SJSA1 (cell line): ENCODE measurements at regions not wholly inside any gene's neighbourhood (a gene's known extent, or its start where the extent isn't known, plus 50 kb on each side); places are given as distances from the start of the nearest gene placed in this dataset.

ENCODE experiments used
- DNase-seq, 2 experiments: peaks; one replicate each; pipeline ENCODE4 v3.0.0-alpha.2; 2015 to 2020; ENCODE audit warnings: low spot score in 2 of 2, low read depth in 1 of 2
- H3K27ac ChIP-seq: fragments of 250-450 bp; sonication (Bioruptor Pico); 2 replicates; pipeline ENCODE4 v1.5.1; 2020; ENCODE audit warnings: mild to moderate bottlenecking, moderate library complexity
- H3K27me3 ChIP-seq: fragments of 250-450 bp; sonication (Bioruptor Pico); replicated peaks from 2 replicates; pipeline ENCODE4 v1.5.1; 2020; ENCODE audit warnings: mild to moderate bottlenecking, moderate library complexity
- H3K36me3 ChIP-seq: fragments of 250-450 bp; sonication (Bioruptor Pico); 2 replicates; pipeline ENCODE4 v1.5.1; 2020; ENCODE audit warnings: mild to moderate bottlenecking
- H3K4me1 ChIP-seq: fragments of 250-450 bp; sonication (Bioruptor Pico); replicated peaks from 2 replicates; pipeline ENCODE4 v1.6.1; 2021; ENCODE audit warnings: mild to moderate bottlenecking
- H3K4me3 ChIP-seq: fragments of 250-450 bp; sonication (Bioruptor Pico); 2 replicates; pipeline ENCODE4 v1.5.1; 2020; ENCODE audit warnings: mild to moderate bottlenecking
- H3K9me3 ChIP-seq: fragments of 250-450 bp; sonication (Bioruptor Pico); replicated peaks from 2 replicates; pipeline ENCODE4 v1.5.1; 2020; ENCODE audit warnings: mild to moderate bottlenecking

DNA sequence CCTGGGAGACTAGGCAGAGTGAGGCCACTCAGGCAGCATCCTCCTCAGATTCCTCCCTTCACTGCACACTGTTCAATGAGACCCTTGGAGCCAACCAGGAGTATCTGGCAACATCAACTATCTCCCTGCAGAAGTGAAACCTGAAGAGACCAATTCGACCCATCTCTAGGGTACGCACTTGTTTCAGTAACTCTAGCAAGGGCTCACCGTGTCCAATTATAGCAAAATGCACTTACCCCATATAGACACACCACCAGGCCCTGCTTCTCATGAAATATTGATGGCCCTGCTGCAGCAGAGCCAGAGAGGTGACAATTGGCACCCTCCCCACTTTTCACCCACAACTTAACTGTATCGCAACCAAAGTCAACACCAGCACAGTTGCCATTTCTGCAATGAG is 196.1 kb upstream of the IGF1R start:
- DNase-seq, result no peak
- no peak overlapping the region for H3K4me3 ChIP-seq
- no peak overlapping the region for H3K27ac ChIP-seq
- H3K4me1 ChIP-seq, result no peaks in the 10 kb centered on the region
- H3K27me3 ChIP-seq, result peaks cover 13% of the 10 kb centered on the region; the same call in 1 of the 2 replicates
- no peaks in the 10 kb centered on the region for H3K36me3 ChIP-seq
- H3K9me3 ChIP-seq, result no peaks in the 10 kb centered on the region

DNA sequence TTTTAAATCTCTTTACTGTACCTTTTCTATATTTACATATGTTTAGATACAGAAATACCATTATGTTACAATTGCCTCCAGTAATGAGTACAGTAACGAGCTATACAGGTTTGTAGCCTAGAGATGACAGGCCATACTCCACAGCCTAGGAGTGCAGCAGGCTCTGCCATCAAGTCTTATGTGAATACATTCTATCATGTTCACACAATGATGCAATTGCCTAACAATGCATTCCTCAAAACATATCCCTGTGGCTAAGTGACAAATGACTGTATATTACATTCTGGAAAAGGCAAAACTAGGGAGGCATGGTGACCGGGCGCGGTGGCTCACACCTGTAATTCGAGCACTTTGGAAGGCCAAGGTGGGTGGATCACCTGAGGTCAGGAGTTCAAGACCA is 192.4 kb upstream of the IGF1R start:
- Histone ChIP-seq H3K27ac (no peak overlapping the region), H3K36me3 (no peaks in the 10 kb centered on the region), H3K4me3 (no peak overlapping the region), H3K4me1 (no peaks in the 10 kb centered on the region), H3K27me3 (no peaks in the 10 kb centered on the region), H3K9me3 (no peaks in the 10 kb centered on the region)
- no peak for DNase-seq

DNA sequence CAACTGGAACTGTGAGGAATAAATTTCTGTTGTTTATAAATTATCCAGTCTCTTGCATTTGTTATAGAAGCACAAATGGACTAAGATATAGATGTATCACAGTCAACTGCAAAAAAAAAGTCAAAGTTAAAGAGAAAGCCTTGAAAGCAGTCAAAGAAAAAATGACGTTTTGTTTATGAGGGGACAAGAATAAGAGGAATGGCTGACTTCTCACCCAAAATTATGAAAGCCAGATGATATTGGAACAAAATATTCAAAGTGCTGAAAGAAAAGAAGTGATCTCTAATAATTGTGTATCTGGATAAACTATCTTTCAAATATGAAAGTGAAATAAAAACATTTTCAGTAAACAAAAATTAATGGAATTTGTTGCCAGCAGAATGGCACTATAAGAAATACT is 171.8 kb upstream of the IGF1R start:
- DNase-seq, result no peak
- Histone ChIP-seq H3K36me3 (no peaks in the 10 kb centered on the region), H3K27me3 (no peaks in the 10 kb centered on the region), H3K9me3 (0 out of 2 replicates have a peak, but pooled peaks cover 2% of the 10 kb centered on the region), H3K27ac (no peak overlapping the region), H3K4me1 (no peaks in the 10 kb centered on the region), H3K4me3 (no peak overlapping the region)

DNA sequence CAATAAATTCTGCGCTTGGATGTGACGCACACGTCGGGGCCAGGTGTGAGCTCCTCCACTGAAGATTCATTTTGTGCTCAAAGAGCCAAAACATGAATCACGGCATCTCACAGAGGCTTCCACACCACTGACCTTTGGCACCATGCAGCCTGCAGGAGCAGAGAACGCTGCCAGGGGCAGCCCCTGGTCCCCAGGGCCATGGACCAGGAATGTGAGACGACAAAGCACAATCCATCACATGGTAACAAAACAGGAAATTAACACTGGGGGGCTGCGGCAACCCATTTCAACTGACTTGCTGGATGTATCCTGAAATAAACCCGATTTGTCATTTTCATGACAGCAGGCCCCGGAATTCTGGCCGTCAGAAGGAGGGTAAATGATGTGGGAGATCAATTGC is 167.5 kb upstream of the IGF1R start:
- Histone ChIP-seq H3K27ac (no peak overlapping the region), H3K36me3 (no peaks in the 10 kb centered on the region), H3K27me3 (no peaks in the 10 kb centered on the region), H3K4me3 (no peak overlapping the region), H3K4me1 (no peaks in the 10 kb centered on the region), H3K9me3 (no peaks in the 10 kb centered on the region)
- no peak for DNase-seq

DNA sequence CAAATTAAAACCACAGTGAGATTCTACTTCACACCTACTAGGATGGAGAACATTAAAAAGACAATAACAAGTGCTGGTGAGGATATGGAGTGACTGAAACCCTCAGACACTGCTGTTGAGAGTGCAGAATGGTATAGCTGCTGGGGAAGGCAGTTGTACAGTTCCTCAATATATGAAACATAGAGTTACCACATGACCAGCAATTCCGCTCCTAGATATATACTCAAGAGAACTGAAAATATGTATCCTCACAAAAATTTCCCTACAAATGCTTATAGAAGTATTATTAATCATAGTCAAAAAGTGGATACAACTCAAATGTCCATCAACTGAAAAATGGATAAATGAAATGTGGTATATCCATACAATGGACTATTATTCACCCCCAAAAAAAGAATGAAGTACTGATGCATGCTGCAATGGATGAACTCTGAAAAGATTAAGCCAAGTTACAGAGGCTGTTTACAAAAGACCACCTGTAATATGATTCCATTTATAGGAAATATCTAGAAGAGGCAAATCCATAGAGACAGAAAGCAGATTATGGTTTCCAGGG is 164.7 kb upstream of the IGF1R start:
- no peaks in the 10 kb centered on the region for H3K36me3 ChIP-seq
- no peaks in the 10 kb centered on the region for H3K9me3 ChIP-seq
- DNase-seq, result no peak
- H3K4me3 ChIP-seq, result no peak overlapping the region
- no peaks in the 10 kb centered on the region for H3K27me3 ChIP-seq
- H3K4me1 ChIP-seq, result no peaks in the 10 kb centered on the region
- H3K27ac ChIP-seq, result no peak overlapping the region

DNA sequence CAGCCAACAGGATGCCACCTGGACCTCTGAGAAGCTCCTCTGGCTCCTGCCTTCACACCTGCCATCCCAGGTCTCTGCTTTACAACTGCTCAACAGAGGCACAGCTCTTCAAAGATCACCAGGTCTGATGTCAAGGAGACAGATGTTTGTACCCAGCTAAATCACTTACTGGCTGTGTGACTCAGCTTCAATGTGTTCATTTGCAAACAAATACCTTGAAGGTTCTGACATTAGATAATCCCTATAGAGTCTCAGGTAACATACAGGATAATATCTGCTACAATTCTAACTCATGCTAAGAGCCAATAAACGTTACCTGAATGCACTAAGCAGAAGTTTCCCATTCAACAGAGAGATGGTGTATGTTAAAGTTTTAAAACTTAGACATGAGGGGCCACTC is 163.4 kb upstream of the IGF1R start:
- Histone ChIP-seq H3K4me3 (no peak overlapping the region), H3K27me3 (no peaks in the 10 kb centered on the region), H3K9me3 (no peaks in the 10 kb centered on the region), H3K36me3 (no peaks in the 10 kb centered on the region), H3K27ac (no peak overlapping the region), H3K4me1 (no peaks in the 10 kb centered on the region)
- no peak for DNase-seq

DNA sequence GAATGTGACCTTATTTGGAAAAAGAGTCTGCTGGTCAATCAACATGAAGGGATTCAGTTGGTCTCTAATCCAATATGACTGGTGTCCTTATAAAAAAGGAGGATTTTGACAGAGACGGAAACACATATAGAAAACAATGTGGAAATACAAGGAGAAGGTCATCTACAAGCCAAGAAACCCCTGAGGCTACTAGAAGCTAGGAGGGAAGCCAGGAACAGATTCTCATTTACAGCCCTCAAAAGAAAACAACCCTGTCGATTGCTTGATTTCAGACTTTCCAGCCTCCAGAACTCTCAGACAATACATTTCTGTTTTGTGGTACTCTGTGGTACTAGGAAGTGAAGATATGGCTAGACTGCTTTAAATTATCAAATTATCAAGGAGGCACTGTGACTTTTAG is 162.9 kb upstream of the IGF1R start:
- no peak for DNase-seq
- Histone ChIP-seq H3K27ac (no peak overlapping the region), H3K4me3 (no peak overlapping the region), H3K27me3 (no peaks in the 10 kb centered on the region), H3K9me3 (no peaks in the 10 kb centered on the region), H3K4me1 (no peaks in the 10 kb centered on the region), H3K36me3 (no peaks in the 10 kb centered on the region)

DNA sequence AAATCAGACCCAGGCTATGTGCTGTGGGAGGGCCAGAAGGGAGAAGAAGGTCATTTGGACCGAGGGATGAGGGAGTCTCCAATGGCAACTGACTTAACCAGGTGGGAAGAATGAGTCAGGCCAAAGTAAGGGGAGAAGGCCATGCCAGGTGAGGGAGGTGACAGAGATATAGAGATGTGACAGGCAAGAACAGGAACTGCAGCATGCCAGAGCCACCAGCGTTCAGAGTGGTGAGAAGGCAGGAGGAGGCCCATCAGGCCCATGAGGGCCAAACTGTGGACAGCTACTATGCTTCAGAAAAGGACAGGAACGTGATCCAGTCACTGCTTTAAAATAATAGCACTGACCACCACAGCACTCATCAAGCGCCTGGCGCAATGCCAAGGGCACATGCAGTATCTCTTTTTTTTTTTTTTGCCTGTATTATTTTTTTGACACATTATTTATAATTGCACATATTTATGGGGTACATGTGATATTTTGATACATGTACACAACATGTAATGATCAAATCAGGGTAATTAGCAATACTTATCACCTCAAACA is 154.3 kb upstream of the IGF1R start:
- Histone ChIP-seq H3K9me3 (no peaks in the 10 kb centered on the region), H3K36me3 (no peaks in the 10 kb centered on the region), H3K27me3 (0 out of 2 replicates have a peak, but pooled peaks cover 2% of the 10 kb centered on the region), H3K27ac (no peak overlapping the region), H3K4me3 (no peak overlapping the region), H3K4me1 (no peaks in the 10 kb centered on the region)
- DNase-seq, result no peak

DNA sequence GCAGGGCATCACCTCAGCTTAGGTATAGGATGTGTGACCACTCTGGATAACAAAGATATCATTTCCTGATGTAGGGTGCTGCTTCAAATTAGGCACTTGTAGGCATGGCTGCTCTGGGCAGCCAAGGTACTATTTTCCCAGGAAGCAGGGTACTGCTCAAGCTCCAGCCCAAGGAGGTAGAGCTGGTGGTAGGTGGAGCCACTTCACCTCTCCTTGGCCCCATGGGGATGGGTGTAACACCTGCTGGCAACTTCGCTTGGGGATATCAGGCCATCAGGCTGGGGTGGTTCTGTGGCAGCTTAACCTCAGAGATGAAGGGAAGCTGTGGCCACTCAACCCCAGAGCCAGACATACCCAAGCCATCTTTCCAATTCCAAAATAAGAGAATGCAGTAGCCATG is 147.1 kb upstream of the IGF1R start:
- Histone ChIP-seq H3K9me3 (no peaks in the 10 kb centered on the region), H3K27me3 (0 out of 2 replicates have a peak, but pooled peaks cover 2% of the 10 kb centered on the region), H3K27ac (no peak overlapping the region), H3K36me3 (no peaks in the 10 kb centered on the region), H3K4me3 (no peak overlapping the region), H3K4me1 (no peaks in the 10 kb centered on the region)
- peak in 1 of 2 experiments; percentile 25 for DNase-seq

DNA sequence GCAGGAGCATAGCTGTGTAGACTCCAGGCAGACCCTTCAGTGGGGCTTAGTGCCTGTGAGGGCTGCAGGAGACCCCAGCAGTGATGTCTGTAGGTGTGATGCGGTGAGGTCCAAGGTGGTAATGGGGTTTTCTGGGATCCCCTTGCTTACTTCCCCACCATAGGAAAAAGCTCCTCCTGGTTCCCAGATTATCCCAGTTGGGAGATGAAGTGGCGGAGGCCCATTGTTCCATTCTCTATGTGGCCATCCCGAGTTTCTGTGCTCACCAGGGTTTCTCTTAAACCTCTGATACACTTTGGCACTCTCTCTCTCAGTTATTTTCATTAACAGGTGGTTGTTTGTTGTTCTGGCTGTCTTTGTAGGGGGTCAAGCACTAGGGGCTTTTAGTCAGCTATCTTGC is 146.7 kb upstream of the IGF1R start:
- Histone ChIP-seq H3K27ac (no peak overlapping the region), H3K4me1 (no peaks in the 10 kb centered on the region), H3K4me3 (no peak overlapping the region), H3K9me3 (no peaks in the 10 kb centered on the region), H3K36me3 (no peaks in the 10 kb centered on the region), H3K27me3 (no peaks in the 10 kb centered on the region)
- DNase-seq, result no peak

DNA sequence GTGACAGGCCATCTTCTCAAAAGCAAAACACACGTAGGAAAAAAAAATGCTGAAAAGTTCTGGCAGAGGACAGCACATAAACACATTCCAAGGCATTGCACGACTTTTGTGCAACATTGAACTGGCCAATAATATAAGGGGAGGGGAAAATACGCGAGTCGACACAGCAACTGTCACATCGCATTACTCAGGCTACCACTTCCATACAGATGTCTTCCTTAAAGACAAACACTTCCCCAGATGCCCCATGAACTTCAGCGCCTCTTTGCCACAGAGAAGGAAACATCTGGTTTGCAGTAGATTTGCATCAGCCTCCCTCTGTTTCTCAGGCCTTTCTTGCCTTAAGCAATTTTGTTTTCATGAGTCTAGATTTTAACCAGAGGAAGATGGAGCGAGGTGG is 144.4 kb upstream of the IGF1R start:
- H3K27ac ChIP-seq, result no peak overlapping the region
- no peaks in the 10 kb centered on the region for H3K9me3 ChIP-seq
- H3K4me1 ChIP-seq, result no peaks in the 10 kb centered on the region
- no peaks in the 10 kb centered on the region for H3K36me3 ChIP-seq
- peak in 1 of 2 experiments; percentile 22 for DNase-seq
- no peak overlapping the region for H3K4me3 ChIP-seq
- H3K27me3 ChIP-seq, result no peaks in the 10 kb centered on the region; the same call in 1 of the 2 replicates

DNA sequence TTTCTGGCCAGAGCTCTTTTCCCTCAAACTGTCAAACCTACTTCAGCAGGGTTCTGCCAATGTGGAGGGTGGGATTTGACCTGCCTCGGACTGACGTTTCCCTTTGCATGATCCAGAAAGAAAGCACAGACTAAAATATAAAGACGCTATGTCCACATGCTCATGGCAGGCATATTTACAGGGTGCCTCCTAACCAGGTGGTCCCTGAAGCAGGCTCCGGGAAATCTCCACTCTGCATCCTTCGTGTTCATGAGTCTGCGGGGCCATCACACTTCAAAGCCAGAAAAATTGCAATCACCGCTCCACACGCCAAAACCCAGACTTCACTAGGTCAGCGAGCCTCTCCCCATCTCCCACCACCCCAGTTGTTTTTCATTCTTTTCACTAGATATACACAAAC is 143.3 kb upstream of the IGF1R start:
- Histone ChIP-seq H3K4me1 (no peaks in the 10 kb centered on the region), H3K27ac (no peak overlapping the region), H3K36me3 (no peaks in the 10 kb centered on the region), H3K27me3 (no peaks in the 10 kb centered on the region; the same call in 1 of the 2 replicates), H3K9me3 (no peaks in the 10 kb centered on the region), H3K4me3 (no peak overlapping the region)
- DNase-seq, result no peak

DNA sequence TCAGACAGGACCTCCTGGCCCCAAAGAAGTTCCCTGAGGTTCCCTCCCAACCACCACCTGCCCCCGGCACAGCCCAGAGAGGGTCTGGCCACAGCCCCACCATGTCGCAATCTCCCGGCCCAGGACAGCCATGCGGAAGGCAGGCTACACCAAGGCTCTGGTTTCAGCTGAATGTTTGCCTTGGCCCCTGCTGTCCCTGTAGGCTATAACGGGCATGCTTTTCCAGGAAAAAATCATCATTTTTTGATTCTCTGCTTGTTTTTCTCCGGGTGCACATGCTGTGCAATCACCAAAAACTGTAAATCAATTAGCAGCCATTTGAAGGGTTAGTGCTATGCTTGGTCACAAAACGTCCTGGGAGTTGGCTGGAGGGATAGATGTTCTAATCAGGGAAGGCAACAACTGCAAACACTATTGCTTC is 142.7 kb upstream of the IGF1R start:
- H3K27ac ChIP-seq, result no peak overlapping the region

DNA sequence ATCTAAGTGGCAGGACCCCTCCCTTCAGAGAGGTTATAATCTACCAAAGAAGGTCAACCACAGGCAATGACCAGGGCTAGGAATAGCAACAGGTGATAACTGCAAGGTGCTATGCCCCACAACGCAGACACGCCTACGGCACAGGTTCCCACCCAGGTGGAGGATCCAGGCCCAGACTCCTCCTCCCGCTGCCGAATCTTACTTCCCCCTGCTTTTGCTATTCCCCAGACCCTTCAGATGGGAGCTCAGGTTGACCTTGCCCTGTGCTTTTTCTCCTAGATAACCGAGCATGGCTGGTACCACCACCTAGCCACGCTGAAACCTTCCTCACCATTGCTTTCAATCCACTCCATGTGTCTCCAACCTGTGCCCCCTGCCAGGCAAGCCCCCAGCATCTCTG is 142.2 kb upstream of the IGF1R start:
- no peak for DNase-seq
- no peaks in the 10 kb centered on the region for H3K9me3 ChIP-seq
- peaks cover 7% of the 10 kb centered on the region; the same call in 1 of the 2 replicates for H3K27me3 ChIP-seq
- no peaks in the 10 kb centered on the region for H3K4me1 ChIP-seq
- H3K4me3 ChIP-seq, result no peak overlapping the region
- no peak overlapping the region for H3K27ac ChIP-seq
- H3K36me3 ChIP-seq, result no peaks in the 10 kb centered on the region

More for the DNA sequence above, 142.7 kb upstream of the IGF1R start:
- Histone ChIP-seq H3K36me3 (no peaks in the 10 kb centered on the region), H3K9me3 (no peaks in the 10 kb centered on the region), H3K4me1 (no peaks in the 10 kb centered on the region), H3K27me3 (peaks cover 6% of the 10 kb centered on the region; the same call in 1 of the 2 replicates), H3K4me3 (no peak overlapping the region)
- no peak for DNase-seq

DNA sequence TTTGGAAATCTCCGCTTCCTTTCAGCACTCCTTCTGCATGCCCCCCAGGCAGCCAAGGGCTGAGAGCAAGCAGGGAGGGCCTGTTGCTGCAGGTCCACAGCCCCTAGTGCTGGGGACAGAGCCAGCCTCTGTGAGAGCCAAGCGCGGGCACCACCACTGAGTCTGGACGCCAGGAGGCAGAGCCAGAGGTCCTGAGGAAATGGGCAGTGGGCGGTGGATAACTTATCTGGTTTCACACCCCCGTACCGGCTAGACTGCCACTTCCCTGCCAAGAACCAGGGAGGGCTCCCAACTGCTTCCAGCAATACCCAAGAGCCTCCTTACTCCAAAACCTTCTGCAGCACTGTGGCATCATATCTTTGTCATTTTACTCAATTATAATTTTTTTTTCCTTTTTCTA is 141.6 kb upstream of the IGF1R start:
- H3K4me3 ChIP-seq, result no peak overlapping the region
- H3K27me3 ChIP-seq, result peaks cover 7% of the 10 kb centered on the region; the same call in 1 of the 2 replicates
- no peak overlapping the region for H3K27ac ChIP-seq
- H3K9me3 ChIP-seq, result no peaks in the 10 kb centered on the region
- H3K36me3 ChIP-seq, result no peaks in the 10 kb centered on the region
- H3K4me1 ChIP-seq, result no peaks in the 10 kb centered on the region
- DNase-seq, result no peak
